T-cell (primary cell): ENCODE measurements at regions not wholly inside any gene's neighbourhood (a gene's known extent, or its start where the extent isn't known, plus 50 kb on each side); places are given as distances from the start of the nearest gene placed in this dataset.

Experiments used
- ATAC-seq, 4 experiments: fragments of 200-7000 bp in 3 of 4; fragments of 150-1000 bp in 1 of 4; cut with Tn5 transposase; replicated peaks in 1 of 4; 1 replicate in 3 of 4; 2 replicates in 1 of 4; pipeline ENCODE4 v1.10.0; 2021; ENCODE audit warnings: moderate library complexity in 3 of 4, mild to moderate bottlenecking in 2 of 4, moderate number of reproducible peaks in 1 of 4
- CTCF ChIA-PET, 2 donors: fragments of 300-600 bp; sonication (Branson Sonifier 250); formaldehyde crosslinking; loops; one replicate each; lab custom pipeline; 2022; ENCODE audit warnings: antibody characterized with exemption in 2 of 2; lab: Charles Lee
- POLR2A ChIA-PET, 2 donors: fragments of 300-600 bp; sonication (Branson Sonifier 250); formaldehyde crosslinking; loops; one replicate each; lab custom pipeline; 2022; ENCODE audit warnings: antibody characterized with exemption in 2 of 2; lab: Charles Lee
- DNase-seq, 35 experiments: peaks; one replicate each; pipeline versions ENCODE4 v3.0.0 to v3.0.0-alpha.2; 2013 to 2023
- H3K27ac ChIP-seq: one replicate; pipeline ENCODE4 v1.5.1; 2013; ENCODE audit warnings: low read length
- H3K27me3 ChIP-seq, 2 experiments: replicated peaks in 1 of 2; 1 replicate in 1 of 2; 2 replicates in 1 of 2; pipeline versions ENCODE4 v1.6.1 to v1.7.0; 2013; ENCODE audit warnings: low read length in 1 of 2, mixed read lengths in 1 of 2; ENCODE audit not compliant: control insufficient read depth in 2 of 2, insufficient read depth in 2 of 2; ENCODE audit errors: extremely low read depth in 1 of 2
- H3K36me3 ChIP-seq, 2 donors: 1 replicate in 1 of 2; 2 replicates in 1 of 2; pipeline versions ENCODE4 v1.6.1 to v1.7.0; 2013; ENCODE audit warnings: low read length in 1 of 2; ENCODE audit not compliant: control insufficient read depth in 2 of 2, insufficient read depth in 1 of 2; ENCODE audit errors: extremely low read depth in 1 of 2
- H3K4me1 ChIP-seq, 2 experiments: 1 replicate in 1 of 2; 2 replicates in 1 of 2; pipeline versions ENCODE4 v1.6.1 to v1.7.0; 2013; ENCODE audit warnings: low read length in 2 of 2, mixed read lengths in 1 of 2; ENCODE audit not compliant: insufficient read depth in 2 of 2, control insufficient read depth in 1 of 2; ENCODE audit errors: extremely low read depth in 1 of 2
- H3K4me3 ChIP-seq, 2 donors: 1 replicate in 1 of 2; 2 replicates in 1 of 2; pipeline versions ENCODE4 v1.5.1 to v1.7.0; 2013; ENCODE audit warnings: mild to moderate bottlenecking in 2 of 2, low read length in 1 of 2, moderate library complexity in 1 of 2; ENCODE audit not compliant: control insufficient read depth in 1 of 2; ENCODE audit errors: extremely low read depth in 1 of 2
- H3K9me3 ChIP-seq: 2 replicates; pipeline ENCODE4 v1.7.0; 2013
- H3K27ac Mint-ChIP-seq, 2 donors: one replicate each; pipeline ENCODE4 v1.8.0; 2020 to 2021; ENCODE audit warnings: mild to moderate bottlenecking in 2 of 2, mixed read lengths in 2 of 2
- H3K27me3 Mint-ChIP-seq, 2 donors: one replicate each; pipeline ENCODE4 v1.8.0; 2021 to 2022; ENCODE audit warnings: mixed read lengths in 2 of 2
- H3K36me3 Mint-ChIP-seq: one replicate; pipeline ENCODE4 v1.8.0; 2021; ENCODE audit warnings: mixed read lengths
- H3K4me1 Mint-ChIP-seq, 3 donors: one replicate each; pipeline ENCODE4 v1.8.0; 2020 to 2022; ENCODE audit warnings: mixed read lengths in 3 of 3, mild to moderate bottlenecking in 1 of 3
- H3K4me3 Mint-ChIP-seq, 3 donors: one replicate each; pipeline ENCODE4 v1.8.0; 2020 to 2022; ENCODE audit warnings: mild to moderate bottlenecking in 3 of 3, mixed read lengths in 3 of 3, moderate library complexity in 3 of 3
- H3K9me3 Mint-ChIP-seq, 3 donors: one replicate each; pipeline ENCODE4 v1.8.0; 2020 to 2022; ENCODE audit warnings: mixed read lengths in 3 of 3
- WGBS: methylation state at CpG from one replicate; pipeline ENCODE4 v1.1.5; 2013; ENCODE audit warnings: missing lambda C conversion rate; ENCODE audit not compliant: insufficient coverage; 5-methylcytosine and 5-hydroxymethylcytosine counted together

- peaks cover 2% of the 10 kb centered on the region for H3K9me3 ChIP-seq
- CTCF ChIA-PET, result no interaction called here
- H3K36me3 ChIP-seq, result no peaks in the 10 kb centered on the region
- H3K27me3 ChIP-seq, result no peaks in the 10 kb centered on the region
- ATAC-seq (no peak), DNase-seq (no peak)
- H3K4me3 ChIP-seq, result no peak overlapping the region
- no peaks in the 10 kb centered on the region for H3K4me1 ChIP-seq
- Mint-ChIP-seq H3K4me1 (no peaks in the 10 kb centered on the region), H3K9me3 (peaks cover 24 to 29% (median 27%) of the 10 kb centered on the region in 3 donors), H3K27ac (no peak overlapping the region), H3K27me3 (no peaks in the 10 kb centered on the region), H3K36me3 (no peaks in the 10 kb centered on the region), H3K4me3 (no peak overlapping the region)
- H3K27ac ChIP-seq, result no peak overlapping the region
- WGBS, result no CpG with 5 or more reads among the region's 1 CpG
- POLR2A ChIA-PET, result no interaction called here
Observed at GRCh38 chr4:160284516-160284915, 1181.6 kb downstream of the RAPGEF2 start.

- Mint-ChIP-seq H3K36me3 (no peaks in the 10 kb centered on the region), H3K27me3 (no peaks in the 10 kb centered on the region), H3K4me3 (no peak overlapping the region), H3K4me1 (no peaks in the 10 kb centered on the region), H3K9me3 (peaks cover 15 to 21% (median 19%) of the 10 kb centered on the region in 3 donors), H3K27ac (no peak overlapping the region)
- Histone ChIP-seq H3K4me1 (no peaks in the 10 kb centered on the region), H3K27ac (no peak overlapping the region), H3K9me3 (peaks cover 2% of the 10 kb centered on the region), H3K4me3 (no peak overlapping the region), H3K36me3 (no peaks in the 10 kb centered on the region), H3K27me3 (no peaks in the 10 kb centered on the region)
- DNase-seq (no peak), ATAC-seq (no peak)
- CTCF ChIA-PET, result no interaction called here
- POLR2A ChIA-PET, result no interaction called here
- no CpG with 5 or more reads among the region's 1 CpG for WGBS
Observed at GRCh38 chr4:160286051-160286450, 1183.2 kb downstream of the RAPGEF2 start.

- no peaks in the 10 kb centered on the region for H3K4me1 ChIP-seq
- CTCF ChIA-PET, result no interaction called here
- ATAC-seq, result no peak
Observed at GRCh38 chr4:160296476-160296875, 1193.6 kb downstream of the RAPGEF2 start.

GRCh38 chr4:160299177-160299576, 1196.3 kb downstream of the RAPGEF2 start:
- ATAC-seq (no peak), DNase-seq (no peak)
- no peak overlapping the region for H3K27ac ChIP-seq
- no peaks in the 10 kb centered on the region for H3K4me1 Mint-ChIP-seq
- no peaks in the 10 kb centered on the region for H3K36me3 ChIP-seq
- H3K27ac Mint-ChIP-seq, result no peak overlapping the region
- H3K4me3 ChIP-seq, result no peak overlapping the region
- H3K36me3 Mint-ChIP-seq, result no peaks in the 10 kb centered on the region
- POLR2A ChIA-PET, result interaction anchor here in 1 of 2 donors (0.6 kb wide), 1 partner anchor 37 kb away, joined by 3 read pairs; no protein-coding TSS in a partner anchor
- peaks cover 6 to 43% (median 12%) of the 10 kb centered on the region in 3 donors for H3K9me3 Mint-ChIP-seq
- no peaks in the 10 kb centered on the region for H3K27me3 ChIP-seq
- no peaks in the 10 kb centered on the region for H3K9me3 ChIP-seq
- CTCF ChIA-PET, result no interaction called here
- no peaks in the 10 kb centered on the region for H3K4me1 ChIP-seq
- no peaks in the 10 kb centered on the region for H3K27me3 Mint-ChIP-seq
- H3K4me3 Mint-ChIP-seq, result no peak overlapping the region
- WGBS, result no CpG with 5 or more reads among the region's 1 CpG

More at GRCh38 chr4:160296476-160296875, 1193.6 kb downstream of the RAPGEF2 start:
- Mint-ChIP-seq H3K36me3 (no peaks in the 10 kb centered on the region), H3K27ac (no peak overlapping the region), H3K4me3 (no peak overlapping the region), H3K27me3 (no peaks in the 10 kb centered on the region), H3K9me3 (peaks cover 8 to 53% (median 18%) of the 10 kb centered on the region in 3 donors), H3K4me1 (no peaks in the 10 kb centered on the region)
- no peak overlapping the region for H3K4me3 ChIP-seq
- no peak overlapping the region for H3K27ac ChIP-seq
- WGBS, result 33% methylated on average over 1 of the region's 1 CpG
- no peaks in the 10 kb centered on the region for H3K9me3 ChIP-seq
- no peaks in the 10 kb centered on the region for H3K36me3 ChIP-seq
- no peak for DNase-seq
- no peaks in the 10 kb centered on the region for H3K27me3 ChIP-seq
- POLR2A ChIA-PET, result no interaction called here

GRCh38 chr4:160299608-160300007, 1196.7 kb downstream of the RAPGEF2 start:
- no peak overlapping the region for H3K4me3 ChIP-seq
- H3K9me3 Mint-ChIP-seq, result peaks cover 6 to 39% (median 12%) of the 10 kb centered on the region in 3 donors
- WGBS, result 71% methylated on average over 1 of the region's 2 CpGs
- H3K27me3 Mint-ChIP-seq, result no peaks in the 10 kb centered on the region
- no peak overlapping the region for H3K4me3 Mint-ChIP-seq
- no peaks in the 10 kb centered on the region for H3K36me3 Mint-ChIP-seq
- ChIA-PET CTCF (no interaction called here), POLR2A (no interaction called here)
- H3K4me1 ChIP-seq, result no peaks in the 10 kb centered on the region
- H3K4me1 Mint-ChIP-seq, result no peaks in the 10 kb centered on the region
- no peak for ATAC-seq
- H3K27me3 ChIP-seq, result no peaks in the 10 kb centered on the region
- no peak for DNase-seq
- no peak overlapping the region for H3K27ac ChIP-seq
- H3K27ac Mint-ChIP-seq, result no peak overlapping the region
- H3K9me3 ChIP-seq, result no peaks in the 10 kb centered on the region
- no peaks in the 10 kb centered on the region for H3K36me3 ChIP-seq

GRCh38 chr4:160316036-160316435, 1213.2 kb downstream of the RAPGEF2 start:
- WGBS, result no CpG with 5 or more reads among the region's 1 CpG
- H3K9me3 ChIP-seq, result no peaks in the 10 kb centered on the region
- H3K27ac Mint-ChIP-seq, result no peak overlapping the region
- H3K27me3 ChIP-seq, result no peaks in the 10 kb centered on the region
- ChIA-PET CTCF (no interaction called here), POLR2A (no interaction called here)
- H3K27ac ChIP-seq, result no peak overlapping the region
- no peaks in the 10 kb centered on the region for H3K36me3 Mint-ChIP-seq
- H3K9me3 Mint-ChIP-seq, result peaks cover 11 to 14% (median 12%) of the 10 kb centered on the region in 3 donors
- H3K36me3 ChIP-seq, result no peaks in the 10 kb centered on the region
- H3K4me3 ChIP-seq, result no peak overlapping the region
- H3K27me3 Mint-ChIP-seq, result no peaks in the 10 kb centered on the region
- DNase-seq (no peak), ATAC-seq (no peak)
- no peak overlapping the region for H3K4me3 Mint-ChIP-seq
- H3K4me1 Mint-ChIP-seq, result no peaks in the 10 kb centered on the region
- H3K4me1 ChIP-seq, result no peaks in the 10 kb centered on the region
